Type B pancreatic cell (in vitro differentiated cells): ENCODE measurements at regions not wholly inside any gene's neighbourhood (a gene's known extent, or its start where the extent isn't known, plus 50 kb on each side); places are given as distances from the start of the nearest gene placed in this dataset.

Experiments used
- DNase-seq: peaks from one replicate; pipeline ENCODE4 v3.0.0; 2021; ENCODE audit warnings: mixed read lengths; ENCODE audit not compliant: unreplicated experiment; ENCODE audit errors: extremely low spot score
- H3K27ac Mint-ChIP-seq: 2 replicates; pipeline ENCODE4 v1.8.0; 2021; ENCODE audit warnings: mild to moderate bottlenecking, mixed read lengths
- H3K27me3 Mint-ChIP-seq: 2 replicates; pipeline ENCODE4 v1.8.0; 2021; ENCODE audit warnings: mixed read lengths
- H3K36me3 Mint-ChIP-seq: 2 replicates; pipeline ENCODE4 v1.8.0; 2021; ENCODE audit warnings: mixed read lengths
- H3K4me1 Mint-ChIP-seq: one replicate; pipeline ENCODE4 v1.8.0; 2021; ENCODE audit warnings: mixed read lengths; ENCODE audit not compliant: unreplicated experiment
- H3K4me3 Mint-ChIP-seq: 2 replicates; pipeline ENCODE4 v1.8.0; 2021; ENCODE audit warnings: mild to moderate bottlenecking, mixed read lengths
- H3K9me3 Mint-ChIP-seq: 2 replicates; pipeline ENCODE4 v1.8.0; 2021; ENCODE audit warnings: mixed read lengths
- TF ChIP-seq, protein P1 (sequence below): fragments of 200-600 bp; sonication (generic); conservative IDR thresholded peaks from 2 replicates; pipeline ENCODE4 v1.5.0; 2021; ENCODE audit warnings: antibody characterized with exemption, mild to moderate bottlenecking

- no peaks in the 10 kb centered on the region for H3K9me3 Mint-ChIP-seq
- H3K27me3 Mint-ChIP-seq: peaks cover 28% of the 10 kb centered on the region
- H3K4me3 Mint-ChIP-seq: no peak overlapping the region
Measured at GRCh38 chr10:130479926-130480325, 343.7 kb downstream of the GLRX3 start.

DNA sequence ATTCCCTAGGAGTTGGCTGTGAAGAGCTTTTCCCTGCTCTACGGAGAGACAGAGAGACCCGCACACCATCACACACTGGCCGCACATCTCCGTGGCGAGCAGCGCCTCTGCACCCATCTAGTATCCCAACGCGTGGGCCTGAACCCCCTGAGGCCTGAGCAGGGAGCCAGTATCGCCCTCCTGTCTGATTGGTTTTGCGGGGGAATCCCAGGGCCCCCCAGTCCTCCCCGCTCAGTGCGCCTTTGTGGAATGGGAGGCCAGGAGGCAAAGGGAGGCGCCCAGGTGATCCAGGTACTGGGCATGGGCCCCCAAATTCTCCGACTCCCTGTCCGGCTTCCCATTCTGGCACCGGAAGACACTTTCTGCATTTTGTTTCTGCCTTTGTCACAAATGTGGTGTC is 344.3 kb downstream of the GLRX3 start:
- peaks cover 28% of the 10 kb centered on the region for H3K27me3 Mint-ChIP-seq
- no peaks in the 10 kb centered on the region for H3K9me3 Mint-ChIP-seq
- TF ChIP-seq, protein P1, sequence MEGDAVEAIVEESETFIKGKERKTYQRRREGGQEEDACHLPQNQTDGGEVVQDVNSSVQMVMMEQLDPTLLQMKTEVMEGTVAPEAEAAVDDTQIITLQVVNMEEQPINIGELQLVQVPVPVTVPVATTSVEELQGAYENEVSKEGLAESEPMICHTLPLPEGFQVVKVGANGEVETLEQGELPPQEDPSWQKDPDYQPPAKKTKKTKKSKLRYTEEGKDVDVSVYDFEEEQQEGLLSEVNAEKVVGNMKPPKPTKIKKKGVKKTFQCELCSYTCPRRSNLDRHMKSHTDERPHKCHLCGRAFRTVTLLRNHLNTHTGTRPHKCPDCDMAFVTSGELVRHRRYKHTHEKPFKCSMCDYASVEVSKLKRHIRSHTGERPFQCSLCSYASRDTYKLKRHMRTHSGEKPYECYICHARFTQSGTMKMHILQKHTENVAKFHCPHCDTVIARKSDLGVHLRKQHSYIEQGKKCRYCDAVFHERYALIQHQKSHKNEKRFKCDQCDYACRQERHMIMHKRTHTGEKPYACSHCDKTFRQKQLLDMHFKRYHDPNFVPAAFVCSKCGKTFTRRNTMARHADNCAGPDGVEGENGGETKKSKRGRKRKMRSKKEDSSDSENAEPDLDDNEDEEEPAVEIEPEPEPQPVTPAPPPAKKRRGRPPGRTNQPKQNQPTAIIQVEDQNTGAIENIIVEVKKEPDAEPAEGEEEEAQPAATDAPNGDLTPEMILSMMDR: no peak
- H3K27ac Mint-ChIP-seq: no peak overlapping the region
- no peak for DNase-seq
- no peak overlapping the region for H3K4me3 Mint-ChIP-seq
- H3K36me3 Mint-ChIP-seq: no peaks in the 10 kb centered on the region
- H3K4me1 Mint-ChIP-seq: no peaks in the 10 kb centered on the region

More at GRCh38 chr10:130479926-130480325, 343.7 kb downstream of the GLRX3 start:
- no peaks in the 10 kb centered on the region for H3K4me1 Mint-ChIP-seq
- H3K27ac Mint-ChIP-seq: no peak overlapping the region
- no peaks in the 10 kb centered on the region for H3K36me3 Mint-ChIP-seq
- TF ChIP-seq, protein P1: no peak
- no peak for DNase-seq

DNA sequence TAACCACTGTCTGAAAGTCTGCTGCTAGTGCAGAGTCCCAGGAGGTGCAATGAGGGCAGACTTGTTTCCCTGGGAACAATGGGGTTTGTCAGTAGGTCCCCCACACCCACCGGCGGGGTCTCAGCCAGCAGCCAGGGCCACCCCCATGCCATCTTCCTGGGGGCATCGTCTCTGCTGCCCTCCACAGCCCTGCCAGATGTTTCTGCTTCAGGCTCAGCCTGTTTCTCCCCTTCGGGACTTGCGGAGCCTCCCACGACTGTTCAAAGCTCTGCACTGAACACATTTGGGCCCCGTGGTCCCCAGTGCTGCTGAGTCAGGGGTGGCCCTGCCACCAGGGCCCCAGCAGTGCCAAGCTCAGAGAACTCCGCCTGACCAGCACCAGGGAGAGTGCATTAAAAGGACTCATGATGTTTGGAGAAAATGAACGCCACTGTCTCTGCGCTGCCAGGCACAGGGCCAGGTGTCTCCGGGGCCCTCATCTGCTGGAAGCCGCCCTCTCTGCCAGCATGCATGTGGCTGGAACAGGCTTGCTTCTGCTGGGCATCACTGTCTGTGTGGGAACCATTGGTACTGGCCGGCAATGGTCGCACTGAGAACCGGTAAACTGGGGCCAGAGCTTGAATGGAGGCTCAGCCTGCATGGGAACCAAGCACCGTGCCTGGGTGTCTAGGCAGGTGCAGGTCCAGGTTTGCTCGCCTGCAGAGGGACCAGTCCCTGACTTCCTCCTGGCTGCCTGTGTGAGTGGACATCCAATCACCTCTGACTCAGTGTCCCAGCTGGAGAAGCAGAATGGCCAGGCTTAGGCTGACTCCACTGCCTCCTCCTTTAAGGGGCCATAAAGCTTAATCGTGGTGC is 345.1 kb downstream of the GLRX3 start:
- no peaks in the 10 kb centered on the region for H3K4me1 Mint-ChIP-seq
- no peaks in the 10 kb centered on the region for H3K36me3 Mint-ChIP-seq
- DNase-seq: no peak
- peaks cover 25% of the 10 kb centered on the region for H3K27me3 Mint-ChIP-seq
- H3K4me3 Mint-ChIP-seq: no peak overlapping the region
- no peak overlapping the region for H3K27ac Mint-ChIP-seq
- TF ChIP-seq, protein P1: no peak
- H3K9me3 Mint-ChIP-seq: no peaks in the 10 kb centered on the region

DNA sequence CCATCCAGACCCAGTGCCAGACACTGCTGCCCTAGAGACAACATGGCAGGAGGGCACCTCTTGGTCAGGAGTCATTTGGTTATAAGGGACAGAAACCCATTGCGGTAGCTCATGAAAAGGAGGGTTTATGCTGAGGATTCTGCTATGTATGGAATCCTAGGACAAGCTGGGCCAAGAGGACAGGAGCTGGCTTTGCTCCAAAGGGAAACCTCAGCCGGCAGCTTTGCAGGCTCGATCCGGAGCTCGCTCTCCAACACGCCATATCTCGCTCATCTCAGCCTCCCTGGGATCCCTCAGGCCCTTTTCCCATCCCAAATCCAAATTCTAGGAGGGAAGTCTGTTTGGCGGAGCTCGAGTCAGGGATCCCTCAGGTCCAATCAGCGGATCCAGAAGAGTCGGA is 345.7 kb downstream of the GLRX3 start:
- TF ChIP-seq, protein P1: no peak
- Mint-ChIP-seq H3K27me3 (peaks cover 23% of the 10 kb centered on the region), H3K4me3 (no peak overlapping the region), H3K4me1 (peaks cover 2% of the 10 kb centered on the region), H3K36me3 (no peaks in the 10 kb centered on the region), H3K9me3 (no peaks in the 10 kb centered on the region), H3K27ac (no peak overlapping the region)
- no peak for DNase-seq

DNA sequence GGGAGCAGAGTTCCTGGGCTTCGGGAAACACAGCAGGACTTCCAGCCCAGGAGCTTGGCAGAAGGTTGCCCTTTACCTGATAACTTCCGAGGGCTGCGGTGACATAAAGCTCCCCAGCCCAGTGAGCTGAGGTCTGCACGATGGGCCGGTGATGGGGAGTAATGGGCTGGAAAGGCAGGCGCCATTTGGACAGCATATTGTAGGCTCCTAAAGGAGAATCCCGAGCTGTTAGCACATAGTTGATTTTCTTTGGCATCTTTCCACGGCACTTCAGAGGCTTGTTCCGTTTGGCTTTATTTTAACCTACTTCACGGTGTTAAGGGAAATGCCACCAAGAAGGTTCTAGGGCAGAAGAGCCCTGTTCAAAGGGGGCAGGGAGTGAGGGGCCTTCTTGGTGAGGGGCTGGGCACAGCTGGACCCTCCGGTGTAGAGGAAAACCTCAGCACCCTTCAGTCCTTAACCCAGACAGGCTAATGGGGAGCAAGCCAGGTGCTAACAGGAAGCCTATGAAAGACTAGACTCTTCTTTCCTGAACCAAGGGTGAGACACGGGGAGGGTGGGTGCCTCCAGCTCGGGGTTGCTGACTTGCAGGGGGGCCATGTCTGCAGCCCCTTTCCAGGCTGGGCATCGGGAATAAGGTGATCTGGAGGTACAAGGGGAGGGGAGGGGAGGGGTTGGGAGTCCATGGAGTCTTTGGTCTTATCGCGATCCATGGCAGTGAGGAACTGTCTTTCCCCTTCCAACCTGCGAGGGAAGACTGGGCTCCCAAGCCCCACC is 347.7 kb downstream of the GLRX3 start:
- H3K27me3 Mint-ChIP-seq: peaks cover 15% of the 10 kb centered on the region
- H3K4me1 Mint-ChIP-seq: peaks cover 11% of the 10 kb centered on the region
- TF ChIP-seq, protein P1: no peak
- no peak for DNase-seq
- no peak overlapping the region for H3K4me3 Mint-ChIP-seq
- no peak overlapping the region for H3K27ac Mint-ChIP-seq
- no peaks in the 10 kb centered on the region for H3K9me3 Mint-ChIP-seq
- no peaks in the 10 kb centered on the region for H3K36me3 Mint-ChIP-seq
